NCI-H2227 treated with DMSO at 0.1 percent for 48 hours (cell line): ENCODE measurements at regions not wholly inside any gene's neighbourhood (a gene's known extent, or its start where the extent isn't known, plus 50 kb on each side); places are given as distances from the start of the nearest gene placed in this dataset.

Experiments
- DNase-seq: peaks from one replicate; lab custom pipeline; 2025; lab: John Stamatoyannopoulos, UW

GRCh38 chr11:71201936-71202597, 50.3 kb downstream of the SHANK2 start:
- DNase-seq = no peak

DNA sequence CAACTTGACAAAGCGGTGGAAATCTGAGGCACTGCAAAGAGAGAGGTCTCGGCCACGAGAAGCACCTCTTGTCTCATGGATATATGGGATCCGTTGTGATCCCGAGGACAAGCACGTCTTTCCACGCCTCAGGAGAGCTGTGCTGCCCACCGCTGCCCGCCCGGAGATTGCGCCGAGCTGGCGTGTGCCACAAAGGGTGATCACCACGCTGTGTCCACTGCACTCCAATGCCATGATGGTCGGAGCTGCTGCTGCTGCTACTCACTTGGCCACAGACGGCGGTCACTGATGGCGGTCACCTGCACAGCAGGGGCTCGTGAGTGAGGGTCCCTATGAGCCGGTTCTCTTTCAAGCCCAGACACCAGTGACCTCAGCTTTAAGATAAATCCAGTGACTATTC, 51.1 kb downstream of the SHANK2 start:
- DNase-seq = no peak

DNA sequence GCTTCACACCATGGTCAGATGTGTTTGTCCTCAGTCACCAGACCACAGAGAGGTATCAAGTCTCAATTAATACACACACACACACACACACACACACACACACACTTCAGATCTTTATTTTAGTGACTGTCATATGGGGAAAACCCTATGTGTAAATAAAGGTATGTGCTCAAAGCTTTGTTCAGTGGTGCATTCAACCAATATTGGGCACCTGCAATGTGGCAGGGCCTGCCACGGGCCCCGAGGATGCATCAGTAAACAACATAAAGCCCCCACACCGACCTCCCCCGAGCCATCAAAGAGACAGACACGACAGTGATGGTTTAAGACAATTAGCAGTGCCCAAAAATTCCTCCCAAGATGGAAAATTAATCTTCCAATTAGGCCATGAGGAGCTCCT, 51.6 kb downstream of the SHANK2 start:
- DNase-seq = no peak

DNA sequence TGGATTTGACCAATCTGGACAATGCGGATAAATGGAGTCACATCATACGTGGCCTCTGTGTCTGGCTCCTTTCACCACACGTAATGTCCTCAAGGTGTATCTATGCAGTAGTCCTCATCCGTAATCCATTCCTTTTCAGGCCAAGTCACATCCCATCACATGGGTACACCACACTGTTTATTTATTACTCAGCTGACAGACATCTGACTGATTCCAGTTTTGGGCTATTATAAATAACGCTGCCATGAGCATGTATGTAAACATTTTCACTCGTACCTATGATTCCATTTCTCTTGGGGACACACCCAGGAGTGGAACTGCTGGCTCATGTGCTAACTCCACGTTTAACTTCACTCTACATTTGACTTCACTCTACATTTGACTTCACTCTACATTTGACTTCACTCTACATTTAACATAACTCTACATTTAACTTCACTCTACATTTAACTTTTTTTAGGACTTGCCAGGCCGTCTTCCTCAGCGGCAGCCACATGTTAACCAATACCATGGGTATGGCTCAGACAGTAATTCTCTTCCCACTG, 52.1 kb downstream of the SHANK2 start:
- no peak for DNase-seq

DNA sequence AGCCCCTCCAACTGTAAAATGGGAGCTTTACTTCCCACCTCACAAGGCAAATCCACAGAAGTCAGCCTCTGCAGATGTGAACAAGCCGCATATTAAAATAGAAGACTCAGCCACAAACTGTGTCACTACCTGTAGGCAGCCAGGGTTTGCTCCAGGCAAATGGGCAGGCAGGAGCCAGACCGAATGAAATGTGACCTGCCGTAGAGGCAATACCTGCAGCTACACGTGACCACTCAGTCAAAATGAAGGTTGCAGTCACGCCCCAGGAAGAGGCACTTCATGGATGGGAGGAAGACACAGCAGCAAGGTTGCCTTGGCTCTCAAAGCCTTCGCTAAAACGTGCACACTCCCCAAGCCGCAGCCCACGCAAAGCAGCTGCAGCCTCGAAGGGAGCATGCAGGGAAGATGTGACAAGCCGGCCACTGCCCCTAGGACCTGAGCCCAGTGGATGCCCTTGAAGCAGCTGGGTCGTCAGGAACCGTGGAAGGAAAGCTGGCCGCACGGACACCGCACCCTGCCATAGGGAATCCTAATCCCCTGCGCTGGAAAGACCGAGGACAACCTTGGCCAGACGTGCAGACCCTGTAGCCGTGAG, 53.1 kb downstream of the SHANK2 start:
- no peak for DNase-seq

DNA sequence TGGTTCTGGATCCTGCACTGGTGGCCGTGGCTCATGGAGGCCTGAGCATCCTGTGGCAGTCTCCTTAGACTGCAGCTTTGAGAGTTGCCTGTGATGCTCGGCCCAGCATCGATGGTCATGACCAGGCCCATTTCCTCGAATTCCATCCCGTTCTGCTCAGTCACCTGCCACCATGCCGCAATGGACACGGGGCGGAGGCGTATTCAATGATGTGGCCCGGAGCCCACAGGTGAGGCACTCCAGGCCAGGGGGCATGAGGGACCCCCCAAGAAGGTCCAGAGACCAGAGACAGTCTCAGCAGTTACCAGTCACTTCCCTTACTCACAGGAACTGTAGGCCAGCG, 53.6 kb downstream of the SHANK2 start:
- no peak for DNase-seq

- no peak for DNase-seq
Measured at GRCh38 chr11:71198141-71198822, 54.1 kb downstream of the SHANK2 start.

DNA sequence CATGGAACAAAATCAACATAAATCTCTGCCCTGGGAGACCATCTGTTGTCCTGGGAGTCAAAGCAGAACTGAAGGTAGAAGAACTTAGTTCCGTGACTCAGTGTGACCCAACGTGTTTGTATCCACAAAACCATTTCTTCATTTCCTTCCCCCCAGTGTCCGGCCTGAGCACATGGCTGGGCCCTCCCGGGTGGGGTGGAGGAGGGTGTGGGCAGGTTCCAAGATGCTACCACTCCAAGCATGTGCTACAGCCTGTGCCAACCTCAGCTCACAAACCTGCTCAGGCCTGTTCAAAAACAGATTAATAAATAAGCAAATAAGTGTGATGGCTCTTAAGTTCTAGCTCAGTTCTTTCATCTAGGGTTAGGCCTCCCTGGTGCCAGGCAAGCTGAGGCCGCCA, 55.3 kb downstream of the SHANK2 start:
- no peak for DNase-seq

DNA sequence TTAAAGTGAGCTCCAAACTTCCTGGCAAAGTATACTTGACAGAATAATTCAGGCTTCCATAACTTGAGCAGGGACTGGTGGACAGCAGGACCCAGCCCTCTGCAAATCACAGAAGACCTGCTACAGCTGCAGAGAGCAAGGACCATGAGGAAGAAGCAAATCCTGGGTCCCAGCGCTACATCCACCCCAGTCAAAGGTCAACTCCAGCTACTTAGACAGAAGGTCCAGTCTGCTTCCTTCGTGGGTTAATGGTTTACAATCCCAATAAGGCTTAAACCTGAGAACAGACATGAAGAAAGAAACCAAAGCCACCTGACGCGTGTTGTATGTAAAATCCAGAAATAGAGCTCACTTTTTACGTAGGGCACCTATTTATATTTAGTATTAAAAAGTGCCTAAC, 57.7 kb downstream of the SHANK2 start:
- DNase-seq = no peak

GRCh38 chr11:71193431-71193830, 58.9 kb downstream of the SHANK2 start:
- DNase-seq = no peak

DNA sequence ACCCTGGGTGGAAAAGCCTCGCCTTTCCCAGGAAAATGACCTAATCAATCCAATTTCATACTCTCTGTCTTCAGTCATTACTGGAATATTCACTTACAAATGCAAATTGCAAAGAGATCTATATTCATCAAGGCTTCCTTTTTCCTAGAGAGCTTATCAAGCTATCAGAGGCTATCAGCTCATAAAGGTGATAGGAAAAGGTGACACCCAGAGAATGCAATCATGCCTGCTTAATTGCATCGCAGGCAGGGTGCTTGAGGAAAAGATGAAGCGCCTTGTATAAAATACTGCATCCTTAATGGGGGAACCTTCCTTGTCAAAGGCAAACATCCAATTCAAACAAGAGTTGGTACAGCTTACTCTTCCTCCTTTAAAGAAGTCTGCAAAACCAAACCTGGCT, 59.7 kb downstream of the SHANK2 start:
- DNase-seq = no peak

DNA sequence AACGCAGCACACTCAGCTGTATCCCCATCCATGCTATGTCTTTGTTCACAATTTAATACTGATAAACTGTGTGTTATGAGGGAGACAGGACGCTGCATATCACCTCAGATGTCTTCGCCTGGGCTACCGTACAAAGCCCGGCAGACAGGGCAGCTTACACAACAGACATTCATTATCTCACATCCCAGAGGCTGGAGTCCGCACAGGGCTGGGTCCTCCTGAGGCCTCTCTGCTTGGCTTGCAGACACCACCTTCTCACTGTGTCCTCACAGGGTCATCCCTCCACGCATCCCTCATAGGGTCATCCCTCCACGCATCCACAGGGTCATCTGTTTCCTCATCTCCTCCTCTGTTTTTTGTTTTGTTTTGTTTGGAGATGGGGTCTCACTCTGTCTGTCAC, 61.2 kb downstream of the SHANK2 start:
- DNase-seq = no peak

GRCh38 chr11:71190551-71190950, 61.8 kb downstream of the SHANK2 start:
- no peak for DNase-seq

GRCh38 chr11:71189768-71190315, 62.5 kb downstream of the SHANK2 start:
- DNase-seq = no peak

- no peak for DNase-seq
Measured at GRCh38 chr11:71188886-71189767, 63.2 kb downstream of the SHANK2 start.

- DNase-seq = no peak
Measured at GRCh38 chr11:71188073-71188472, 64.3 kb downstream of the SHANK2 start.

DNA sequence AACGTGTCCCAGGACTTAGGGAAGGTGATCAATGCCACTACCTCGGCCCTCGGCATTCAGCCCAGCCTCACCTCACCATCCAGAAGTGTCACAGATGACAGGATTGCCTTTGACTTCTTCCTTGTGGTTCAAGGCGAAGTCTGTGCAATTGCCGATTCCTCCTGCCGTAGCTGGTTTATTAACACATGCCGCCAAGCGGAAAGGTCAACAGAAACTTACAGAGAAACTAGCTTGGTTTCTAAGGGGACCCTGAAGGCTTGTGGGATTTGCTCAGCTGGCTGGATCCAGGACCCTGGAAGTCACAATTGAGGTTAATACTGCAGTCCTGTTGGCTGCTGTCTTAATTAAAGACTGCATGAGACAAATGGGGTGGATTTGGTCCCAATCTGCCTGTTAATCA, 65.6 kb downstream of the SHANK2 start:
- DNase-seq = no peak

- DNase-seq = no peak
Measured at GRCh38 chr11:71185411-71185810, 67.0 kb downstream of the SHANK2 start.

- no peak for DNase-seq
Measured at GRCh38 chr11:71184421-71185210, 67.8 kb downstream of the SHANK2 start.

DNA sequence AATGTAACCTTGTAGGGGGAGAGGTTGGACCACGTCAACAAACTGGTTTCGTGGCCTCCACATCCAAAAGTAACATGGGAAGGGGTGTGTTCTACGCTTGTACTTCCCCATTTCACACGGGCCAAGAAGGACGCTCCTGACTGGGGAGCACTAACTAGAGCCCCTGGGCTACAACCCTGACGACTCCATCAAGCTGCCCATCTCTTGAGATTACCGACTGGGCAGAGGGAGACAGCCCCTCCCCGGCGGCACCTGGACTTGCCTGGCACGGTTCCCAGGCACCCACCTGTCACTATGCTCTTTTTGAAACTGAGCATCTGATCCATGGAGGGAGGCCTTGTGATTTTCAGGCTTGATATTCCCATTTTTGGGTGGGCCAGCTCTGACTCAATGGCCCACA, 68.5 kb downstream of the SHANK2 start:
- DNase-seq = no peak
